GM12878 (cell line): ENCODE measurements at regions not wholly inside any gene's neighbourhood (a gene's known extent, or its start where the extent isn't known, plus 50 kb on each side); places are given as distances from the start of the nearest gene placed in this dataset.

Source experiments
- ATAC-seq: fragments of 200-7000 bp; cut with Tn5 transposase; 3 replicates; pipeline ENCODE4 v1.9.1; 2020; ENCODE audit warnings: mild to moderate bottlenecking, moderate library complexity
- BruUV-seq: library from RNA; stranded (reverse); fragments of 400-500 nt; replicated peaks from 2 replicates; lab custom pipeline; 2021; lab: Mats Ljungman, UMichigan
- CTCF ChIA-PET: fragments of 300-600 bp; sonication (Branson Sonifier 250); formaldehyde crosslinking; extraction: SDS; loops from one replicate; lab custom pipeline; 2021; ENCODE audit warnings: inconsistent platforms; lab: Yijun Ruan, JAX
- POLR2A ChIA-PET: fragments of 350-600 bp; formaldehyde crosslinking; extraction: SDS; loops from one replicate; lab custom pipeline; 2021; ENCODE audit warnings: inconsistent platforms; lab: Charles Lee
- RAD21 ChIA-PET: fragments of 300-600 bp; sonication (Branson Sonifier 250); formaldehyde crosslinking; loops from one replicate; lab custom pipeline; 2023; ENCODE audit warnings: antibody characterized with exemption; ENCODE audit not compliant: unreplicated experiment; lab: Charles Lee
- SMC1A ChIA-PET: fragments of 300-600 bp; sonication (Branson Sonifier 250); formaldehyde crosslinking; loops from one replicate; lab custom pipeline; 2023; ENCODE audit not compliant: unreplicated experiment, uncharacterized antibody; lab: Charles Lee
- DNase-seq: peaks from one replicate; pipeline ENCODE4 v3.0.0-alpha.2; 2011; ENCODE audit warnings: low read depth, low spot score
- FAIRE-seq: peaks from 3 replicates; lab custom pipeline; 2011; peaks lifted over from hg19 to GRCh38; lab: Jason Lieb, UNC
- H2AFZ ChIP-seq: 2 replicates; pipeline ENCODE4 v1.6.0; 2011; ENCODE audit warnings: low read depth, low read length, control low read depth; ENCODE audit not compliant: control insufficient read depth
- H3K27ac ChIP-seq: 2 replicates; pipeline ENCODE4 v1.5.1; 2011; ENCODE audit warnings: control low read depth; ENCODE audit not compliant: control insufficient read depth, insufficient read depth
- H3K27me3 ChIP-seq, 2 experiments: replicated peaks in 1 of 2; 2 replicates each; pipeline versions ENCODE4 v1.6.0 to v1.6.1; 2011; ENCODE audit warnings: low read length in 1 of 2; ENCODE audit not compliant: control insufficient read depth in 2 of 2, insufficient read depth in 2 of 2
- H3K36me3 ChIP-seq, 2 experiments: 2 replicates each; pipeline ENCODE4 v1.5.1; 2011; ENCODE audit warnings: low read length in 1 of 2; ENCODE audit not compliant: control insufficient read depth in 2 of 2, insufficient read depth in 2 of 2
- H3K4me1 ChIP-seq: 2 replicates; pipeline ENCODE4 v1.6.1; 2011; ENCODE audit warnings: mild to moderate bottlenecking, low read length, moderate library complexity, mixed read lengths; ENCODE audit not compliant: control insufficient read depth, insufficient read depth
- H3K4me2 ChIP-seq: 2 replicates; pipeline ENCODE4 v1.6.0; 2011; ENCODE audit warnings: control low read depth; ENCODE audit not compliant: control insufficient read depth, insufficient read depth
- H3K4me3 ChIP-seq: fragments of 200-600 bp; sonication (generic); 2 replicates; pipeline ENCODE4 v1.5.1; 2016
- H3K79me2 ChIP-seq: 2 replicates; pipeline ENCODE4 v1.6.0; 2011; ENCODE audit warnings: low read length; ENCODE audit not compliant: control insufficient read depth, insufficient read depth
- H3K9ac ChIP-seq: 2 replicates; pipeline ENCODE4 v1.8.0; 2011; ENCODE audit warnings: low read length, control low read depth, mixed read lengths; ENCODE audit not compliant: control insufficient read depth, insufficient read depth
- H3K9me3 ChIP-seq: replicated peaks from 3 replicates; pipeline ENCODE4 v1.5.1; 2011; ENCODE audit warnings: mild to moderate bottlenecking, low read length; ENCODE audit not compliant: control insufficient read depth, insufficient read depth
- H4K20me1 ChIP-seq: 2 replicates; pipeline ENCODE4 v1.6.0; 2011; ENCODE audit not compliant: control insufficient read depth, insufficient read depth
- ATF7 ChIP-seq: fragments of 450-650 bp; IDR thresholded peaks from 2 replicates; pipeline ENCODE4 v1.6.1; 2016; ENCODE audit warnings: low read depth, mild to moderate bottlenecking
- BMI1 ChIP-seq: fragments of 450-650 bp; IDR thresholded peaks from 2 replicates; pipeline ENCODE4 v1.6.1; 2016; ENCODE audit warnings: mild to moderate bottlenecking, moderate library complexity, borderline replicate concordance
- CBFB ChIP-seq: IDR thresholded peaks from 2 replicates; pipeline ENCODE4 v1.6.1; 2016; ENCODE audit warnings: antibody characterized with exemption, low read depth
- IRF5 ChIP-seq: fragments of 450-650 bp; IDR thresholded peaks from 2 replicates; pipeline ENCODE4 v1.6.1; 2017; ENCODE audit warnings: borderline replicate concordance
- JUND ChIP-seq: IDR thresholded peaks from 2 replicates; pipeline ENCODE4 v1.6.1; 2012; ENCODE audit warnings: low read depth, mild to moderate bottlenecking, low read length, improper control_type of control experiment, moderate library complexity
- NFYB ChIP-seq: IDR thresholded peaks from 2 replicates; pipeline ENCODE4 v1.6.1; 2011; ENCODE audit warnings: low read depth, mild to moderate bottlenecking, low read length, improper control_type of control experiment, moderate library complexity; ENCODE audit not compliant: insufficient read depth
- NR2C2 ChIP-seq: IDR thresholded peaks from 2 replicates; pipeline ENCODE4 v1.6.1; 2011; ENCODE audit warnings: borderline replicate concordance, low read depth; ENCODE audit not compliant: control insufficient read depth, insufficient read length
- NR2F1 ChIP-seq: fragments of 450-650 bp; conservative IDR thresholded peaks from 2 replicates; pipeline ENCODE4 v1.6.1; 2017; ENCODE audit warnings: mild to moderate bottlenecking
- POU2F2 ChIP-seq: IDR thresholded peaks from 3 replicates; pipeline ENCODE4 v1.6.1; 2011; ENCODE audit warnings: low read depth, mild to moderate bottlenecking, low read length, borderline replicate concordance
- SUZ12 ChIP-seq: fragments of 200-600 bp; sonication (generic); IDR thresholded peaks from one replicate; pipeline ENCODE4 v1.6.1; 2018; ENCODE audit warnings: antibody characterized with exemption, mild to moderate bottlenecking; ENCODE audit not compliant: unreplicated experiment
- YBX1 ChIP-seq: fragments of 450-650 bp; IDR thresholded peaks from 2 replicates; pipeline ENCODE4 v1.6.1; 2016; ENCODE audit warnings: antibody characterized with exemption
- ZNF687 ChIP-seq: fragments of 450-650 bp; IDR thresholded peaks from 2 replicates; pipeline ENCODE4 v1.6.1; 2017; ENCODE audit warnings: mild to moderate bottlenecking, moderate library complexity
- WGBS: methylation state at CpG from one replicate; pipeline ENCODE4 v1.1.6; 2016; ENCODE audit warnings: low lambda C conversion rate; ENCODE audit not compliant: insufficient replicate concordance, insufficient coverage; ENCODE audit errors: missing lambda C conversion rate; 5-methylcytosine and 5-hydroxymethylcytosine counted together
- in situ Hi-C: fragments of 300-500 bp; cut with MboI; formaldehyde crosslinking; loops from 9 replicates; pipeline ENCODE4 v1.14.3; 2018; ENCODE audit warnings: mixed read lengths
- intact Hi-C: fragments of 100-400 bp; cut with micrococcal nuclease; formaldehyde crosslinking; loops from one replicate; pipeline ENCODE4 v1.14.2; 2022; ENCODE audit not compliant: unreplicated experiment
- TF ChIP-seq, protein P1 (sequence below): fragments of 450-650 bp; IDR thresholded peaks from 2 replicates; pipeline ENCODE4 v1.6.1; 2016; ENCODE audit warnings: mild to moderate bottlenecking

GRCh38 chr14:105856676-105857219 lies 330.4 kb downstream of the TMEM121 start:
- Histone ChIP-seq H3K4me3 (peak overlapping the region; percentile 55; the same call in 1 of the 2 replicates), H3K27me3 (no peaks in the 10 kb centered on the region), H3K36me3 (peaks cover 13 to 76% of the 10 kb centered on the region in 2 experiments), H3K79me2 (peaks cover 71% of the 10 kb centered on the region), H3K27ac (peak overlapping the region; percentile 98), H3K9ac (peak overlapping the region; percentile 44; the same call in 1 of the 2 replicates), H4K20me1 (no peaks in the 10 kb centered on the region), H3K4me1 (no peaks in the 10 kb centered on the region; the same call in 1 of the 2 replicates), H3K4me2 (peak overlapping the region; percentile 71), H3K9me3 (no peaks in the 10 kb centered on the region; the same call in none of the 3 replicates), H2AFZ (no peak overlapping the region)
- FAIRE-seq (no peak), DNase-seq (no peak), ATAC-seq (peak; percentile 0)
- ChIA-PET SMC1A (interaction anchor here (0.6 to 5.2 kb wide), 4 partner anchors 37 to 419 kb away, joined by 3 to 25 read pairs (median 12); no protein-coding TSS in a partner anchor), POLR2A (interaction anchor here (1.3 to 8.5 kb wide), 3 partner anchors 9 to 413 kb away, joined by 3 to 88 read pairs (median 6); no protein-coding TSS in a partner anchor), RAD21 (interaction anchor here (0.8 to 9.4 kb wide), 7 partner anchors 9 to 452 kb away, joined by 3 to 119 read pairs (median 4); no protein-coding TSS in a partner anchor), CTCF (interaction anchor here (0.5 to 8.2 kb wide), 13 partner anchors 9 to 561 kb away, joined by 3 to 180 read pairs (median 4); no protein-coding TSS in a partner anchor)
- WGBS = no CpG with 5 or more reads among the region's 2 CpGs
- intact Hi-C loops = no loop called here
- in situ Hi-C loops = loop anchor here (25.0 kb wide), 1 partner anchor 681 kb away; no protein-coding TSS in a partner anchor
- no TSS peak for BruUV-seq
- TF ChIP-seq NR2C2 (no peak), SUZ12 (no peak), ZNF687 (no peak), NFYB (no peak), POU2F2 (peak; percentile 9; the same call in 1 of the 3 replicates), CBFB (no peak), JUND (no peak), NR2F1 (no peak), ATF7 (no peak), BMI1 (no peak), YBX1 (no peak), IRF5 (no peak)
- TF ChIP-seq, protein P1, sequence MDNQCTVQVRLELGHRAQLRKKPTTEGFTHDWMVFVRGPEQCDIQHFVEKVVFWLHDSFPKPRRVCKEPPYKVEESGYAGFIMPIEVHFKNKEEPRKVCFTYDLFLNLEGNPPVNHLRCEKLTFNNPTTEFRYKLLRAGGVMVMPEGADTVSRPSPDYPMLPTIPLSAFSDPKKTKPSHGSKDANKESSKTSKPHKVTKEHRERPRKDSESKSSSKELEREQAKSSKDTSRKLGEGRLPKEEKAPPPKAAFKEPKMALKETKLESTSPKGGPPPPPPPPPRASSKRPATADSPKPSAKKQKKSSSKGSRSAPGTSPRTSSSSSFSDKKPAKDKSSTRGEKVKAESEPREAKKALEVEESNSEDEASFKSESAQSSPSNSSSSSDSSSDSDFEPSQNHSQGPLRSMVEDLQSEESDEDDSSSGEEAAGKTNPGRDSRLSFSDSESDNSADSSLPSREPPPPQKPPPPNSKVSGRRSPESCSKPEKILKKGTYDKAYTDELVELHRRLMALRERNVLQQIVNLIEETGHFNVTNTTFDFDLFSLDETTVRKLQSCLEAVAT = peak; percentile 40; the same call in 1 of the 2 replicates
